GM23338 (cell line): ENCODE measurements at regions not wholly inside any gene's neighbourhood (a gene's known extent, or its start where the extent isn't known, plus 50 kb on each side); places are given as distances from the start of the nearest gene placed in this dataset.

Experiments used
- ATAC-seq: fragments of 200-7000 bp; cut with Tn5 transposase; 3 replicates; pipeline ENCODE4 v1.9.1; 2020
- DNase-seq: peaks from one replicate; pipeline ENCODE4 v3.0.0-alpha.2; 2015; ENCODE audit warnings: low spot score
- H2AFZ ChIP-seq: fragments of 200-600 bp; sonication (generic); 2 replicates; pipeline ENCODE4 v1.8.0; 2016; ENCODE audit warnings: antibody characterized with exemption, mild to moderate bottlenecking, moderate library complexity
- H3F3A ChIP-seq: fragments of 200-600 bp; sonication (generic); replicated peaks from 2 replicates; pipeline ENCODE4 v1.8.0; 2017; ENCODE audit warnings: antibody characterized with exemption, mixed run types, low read depth
- H3K27ac ChIP-seq: fragments of 200-600 bp; sonication (generic); 2 replicates; pipeline ENCODE4 v1.6.1; 2016; ENCODE audit warnings: low read depth
- H3K27me3 ChIP-seq: fragments of 200-600 bp; sonication (generic); 2 replicates; pipeline ENCODE4 v1.8.0; 2016; ENCODE audit warnings: mild to moderate bottlenecking, mixed run types, moderate library complexity; ENCODE audit not compliant: insufficient read depth
- H3K36me3 ChIP-seq: fragments of 200-600 bp; sonication (generic); 2 replicates; pipeline ENCODE4 v1.8.0; 2016; ENCODE audit warnings: mild to moderate bottlenecking; ENCODE audit not compliant: insufficient read depth
- H3K4me1 ChIP-seq: fragments of 200-600 bp; sonication (generic); 2 replicates; pipeline ENCODE4 v1.8.0; 2016; ENCODE audit warnings: mild to moderate bottlenecking, moderate library complexity; ENCODE audit not compliant: insufficient read depth
- H3K4me2 ChIP-seq: fragments of 200-600 bp; sonication (generic); 2 replicates; pipeline ENCODE4 v1.7.1; 2017; ENCODE audit warnings: mixed run types
- H3K4me3 ChIP-seq: fragments of 200-600 bp; sonication (generic); 2 replicates; pipeline ENCODE4 v1.6.1; 2016; ENCODE audit warnings: mixed run types
- H3K79me2 ChIP-seq: fragments of 200-600 bp; sonication (generic); replicated peaks from 2 replicates; pipeline ENCODE4 v1.8.0; 2017; ENCODE audit warnings: mild to moderate bottlenecking; ENCODE audit not compliant: insufficient read depth
- H3K9me2 ChIP-seq: fragments of 200-600 bp; sonication (generic); 2 replicates; pipeline ENCODE4 v1.8.0; 2017; ENCODE audit not compliant: insufficient read depth
- H4K20me1 ChIP-seq: fragments of 200-600 bp; sonication (generic); replicated peaks from 2 replicates; pipeline ENCODE4 v1.8.0; 2017; ENCODE audit warnings: mild to moderate bottlenecking; ENCODE audit not compliant: insufficient read depth
- H3K27ac Mint-ChIP-seq: 2 replicates; pipeline ENCODE4 v1.8.0; 2020; ENCODE audit warnings: inconsistent platforms, mild to moderate bottlenecking, moderate library complexity, mixed read lengths
- H3K27me3 Mint-ChIP-seq: 3 replicates; pipeline ENCODE4 v1.8.0; 2022; ENCODE audit warnings: low read depth, mild to moderate bottlenecking, moderate library complexity, mixed read lengths, inconsistent platforms; ENCODE audit not compliant: insufficient read depth, poor library complexity
- H3K36me3 Mint-ChIP-seq: 3 replicates; pipeline ENCODE4 v1.8.0; 2021; ENCODE audit warnings: low read depth, mild to moderate bottlenecking, inconsistent platforms, moderate library complexity, mixed read lengths
- H3K4me1 Mint-ChIP-seq: 3 replicates; pipeline ENCODE4 v1.8.0; 2020; ENCODE audit warnings: mild to moderate bottlenecking, inconsistent platforms, mixed read lengths
- H3K4me3 Mint-ChIP-seq: 3 replicates; pipeline ENCODE4 v1.8.0; 2021; ENCODE audit warnings: moderate library complexity, mild to moderate bottlenecking, inconsistent platforms, mixed read lengths
- H3K9me3 Mint-ChIP-seq: 3 replicates; pipeline ENCODE4 v1.8.0; 2020; ENCODE audit warnings: moderate library complexity, mild to moderate bottlenecking, inconsistent platforms, mixed read lengths
- CREB1 ChIP-seq: fragments of 250-450 bp; sonication (Bioruptor Pico); IDR thresholded peaks from 2 replicates; pipeline ENCODE4 v1.5.0; 2020; ENCODE audit warnings: low read depth, mild to moderate bottlenecking, moderate library complexity
- CTCF ChIP-seq, 2 experiments: fragments of 200-600 bp in 1 of 2; sonication (generic) in 1 of 2; conservative IDR thresholded peaks; 2 replicates each; pipeline versions ENCODE4 v1.5.1 to v1.6.1; 2016 to 2017; ENCODE audit warnings: antibody characterized with exemption in 2 of 2, low read depth in 2 of 2, mild to moderate bottlenecking in 2 of 2, moderate library complexity in 1 of 2
- ETS1 ChIP-seq: IDR thresholded peaks from 2 replicates; pipeline ENCODE4 v1.6.1; 2016; ENCODE audit warnings: antibody characterized with exemption
- EZH2 ChIP-seq: fragments of 200-600 bp; sonication (generic); IDR thresholded peaks from one replicate; pipeline ENCODE4 v1.8.0; 2017; ENCODE audit warnings: antibody characterized with exemption, mild to moderate bottlenecking, low read depth; ENCODE audit not compliant: unreplicated experiment
- JUNB ChIP-seq: IDR thresholded peaks from one replicate; pipeline ENCODE4 v1.6.1; 2016; ENCODE audit warnings: antibody characterized with exemption; ENCODE audit not compliant: unreplicated experiment
- POLR2AphosphoS5 ChIP-seq: IDR thresholded peaks from 2 replicates; pipeline ENCODE4 v1.6.1; 2016; ENCODE audit warnings: antibody characterized with exemption, low read depth
- ZNF114 ChIP-seq: fragments of 250-450 bp; sonication (Bioruptor Pico); IDR thresholded peaks from 2 replicates; pipeline ENCODE4 v1.5.0; 2020; ENCODE audit warnings: mild to moderate bottlenecking, moderate library complexity
- ZNF462 ChIP-seq: fragments of 250-450 bp; sonication (Bioruptor Pico); IDR thresholded peaks from 2 replicates; pipeline ENCODE4 v1.5.0; 2020; ENCODE audit warnings: mild to moderate bottlenecking, moderate library complexity

GRCh38 chr13:50267066-50267465 is 251.8 kb downstream of the KCNRG start:
- no peaks in the 10 kb centered on the region for H3K9me3 Mint-ChIP-seq

GRCh38 chr13:50267917-50268316 is 252.7 kb downstream of the KCNRG start:
- no peak overlapping the region for H3K27ac ChIP-seq
- no peaks in the 10 kb centered on the region for H3K79me2 ChIP-seq
- no peak overlapping the region for H3K27ac Mint-ChIP-seq
- no peaks in the 10 kb centered on the region for H4K20me1 ChIP-seq
- no peaks in the 10 kb centered on the region for H3K36me3 Mint-ChIP-seq
- no peaks in the 10 kb centered on the region for H3K27me3 Mint-ChIP-seq
- H3K4me1 Mint-ChIP-seq = peaks cover 2% of the 10 kb centered on the region; the same call in 1 of the 3 replicates
- H3K27me3 ChIP-seq = no peaks in the 10 kb centered on the region
- H3K4me3 Mint-ChIP-seq = no peak overlapping the region
- H3K9me2 ChIP-seq = 0 out of 2 replicates have a peak, but pooled peaks cover 2% of the 10 kb centered on the region
- H3K36me3 ChIP-seq = no peaks in the 10 kb centered on the region
- DNase-seq = no peak
- H2AFZ ChIP-seq = no peak overlapping the region
- no peaks in the 10 kb centered on the region for H3F3A ChIP-seq
- H3K9me3 Mint-ChIP-seq = no peaks in the 10 kb centered on the region
- no peak for ATAC-seq
- no peak overlapping the region for H3K4me3 ChIP-seq
- H3K4me1 ChIP-seq = no peaks in the 10 kb centered on the region
- H3K4me2 ChIP-seq = no peak overlapping the region
- TF ChIP-seq ZNF462 (no peak), POLR2AphosphoS5 (no peak), CTCF (conservative IDR thresholded peaks at IDR 0.05; ENCODE audit: low read depth in 2 of 2) (no peak)

More at GRCh38 chr13:50267066-50267465, 251.8 kb downstream of the KCNRG start:
- no peak overlapping the region for H3K4me3 Mint-ChIP-seq
- TF ChIP-seq JUNB = no peak
- TF ChIP-seq ETS1 = no peak
- no peak for TF ChIP-seq CREB1
- no peak for TF ChIP-seq CTCF (conservative IDR thresholded peaks at IDR 0.05; ENCODE audit: low read depth in 2 of 2)
- TF ChIP-seq ZNF114 (CRISPR knock-in tag) = no peak
- no peak for TF ChIP-seq POLR2AphosphoS5
- TF ChIP-seq EZH2 = no peak
- Histone ChIP-seq H3K4me3 (no peak overlapping the region), H3K4me2 (no peak overlapping the region), H3K36me3 (no peaks in the 10 kb centered on the region), H3K79me2 (no peaks in the 10 kb centered on the region), H3K27ac (no peak overlapping the region), H3K9me2 (0 out of 2 replicates have a peak, but pooled peaks cover 2% of the 10 kb centered on the region), H4K20me1 (no peaks in the 10 kb centered on the region), H3F3A (no peaks in the 10 kb centered on the region), H3K4me1 (no peaks in the 10 kb centered on the region), H2AFZ (no peak overlapping the region), H3K27me3 (no peaks in the 10 kb centered on the region)
- H3K27ac Mint-ChIP-seq = no peak overlapping the region
- no peak for DNase-seq
- no peak for ATAC-seq
- no peaks in the 10 kb centered on the region for H3K27me3 Mint-ChIP-seq
- no peaks in the 10 kb centered on the region for H3K36me3 Mint-ChIP-seq
- H3K4me1 Mint-ChIP-seq = peaks cover 2% of the 10 kb centered on the region; the same call in 1 of the 3 replicates
